ENCODE measurements at regions not wholly inside any gene's neighbourhood (a gene's known extent, or its start where the extent isn't known, plus 50 kb on each side); places are given as distances from the start of the nearest gene placed in this dataset.
"Not testable (repeated sequence)": the region's sequence is repeated elsewhere in the genome, so short reads cannot be mapped to it uniquely, and the experiment has no call there.

DNA sequence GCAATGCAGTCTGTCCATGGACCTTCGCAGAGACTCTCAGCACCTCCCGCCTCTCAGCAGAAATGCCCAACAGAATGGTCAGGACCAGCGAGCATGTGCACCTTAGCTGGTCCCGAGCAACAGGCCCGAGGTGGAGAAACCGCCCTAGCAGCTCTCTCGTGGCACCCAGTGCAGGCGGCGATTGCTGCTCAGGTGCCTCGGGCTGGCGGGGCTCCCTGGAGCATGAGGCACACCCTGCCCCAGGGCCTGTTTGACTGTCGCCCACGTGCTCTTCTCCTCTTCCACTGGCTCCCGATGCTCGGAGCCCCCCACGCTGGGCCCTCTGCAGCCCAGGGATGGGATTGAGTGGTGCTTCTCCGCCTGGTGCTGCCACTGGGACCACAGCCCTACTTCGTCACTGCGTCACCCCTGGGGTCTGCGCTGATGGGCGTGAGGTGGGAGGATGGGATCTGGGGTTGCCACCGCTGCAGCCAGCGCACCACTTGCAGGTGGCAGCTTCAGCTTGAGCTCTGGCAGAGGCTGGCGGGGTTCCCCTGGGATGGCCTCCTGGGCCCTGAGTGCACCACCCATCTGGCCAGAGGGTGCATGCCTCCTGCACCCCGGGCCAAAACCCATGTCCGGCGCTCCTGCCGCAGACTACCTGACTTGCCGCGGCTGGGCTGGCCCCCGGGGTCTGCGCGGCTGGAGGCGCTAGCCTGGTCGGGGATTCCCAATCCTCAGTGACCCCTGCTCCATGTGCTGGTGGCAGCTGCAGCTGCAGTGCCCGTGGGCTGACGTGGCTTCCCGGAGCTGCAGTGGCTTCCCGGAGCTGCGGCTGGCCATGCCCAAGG, 244.2 kb downstream of the FOXD4L6 start:
- H3K27me3 ChIP-seq (ENCODE audit: control insufficient read depth, insufficient read depth, low read length), result no peaks in the 10 kb centered on the region
- in situ Hi-C loops (cut with HindIII; ENCODE audit: low pct_unique_long_range_greater_than_20kb, low sequenced_read_pairs), result no loop called here
- no peak for DNase-seq (ENCODE audit: low read depth, low spot score)
- no peak overlapping the region for H3K4me3 ChIP-seq (ENCODE audit: low read depth in 2 of 2, low read length in 2 of 2)
- POLR2A ChIA-PET, result no interaction called here
- no peak overlapping the region for H3K27ac ChIP-seq (ENCODE audit: low read length)
- CTCF ChIA-PET, result no interaction called here
- ATAC-seq, result no peak
- no peaks in the 10 kb centered on the region for H3K9me3 ChIP-seq (ENCODE audit: control insufficient read depth, insufficient read depth, low read depth, low read length)
- no peak for TF ChIP-seq POLR2AphosphoS5 (IDR thresholded peaks at IDR 0.05; ENCODE audit: low read depth, low read length)
- TF ChIP-seq SIN3A (IDR thresholded peaks at IDR 0.05; ENCODE audit: borderline replicate concordance, insufficient read depth, low read depth, low read length), result no peak
- TF ChIP-seq, protein P1, sequence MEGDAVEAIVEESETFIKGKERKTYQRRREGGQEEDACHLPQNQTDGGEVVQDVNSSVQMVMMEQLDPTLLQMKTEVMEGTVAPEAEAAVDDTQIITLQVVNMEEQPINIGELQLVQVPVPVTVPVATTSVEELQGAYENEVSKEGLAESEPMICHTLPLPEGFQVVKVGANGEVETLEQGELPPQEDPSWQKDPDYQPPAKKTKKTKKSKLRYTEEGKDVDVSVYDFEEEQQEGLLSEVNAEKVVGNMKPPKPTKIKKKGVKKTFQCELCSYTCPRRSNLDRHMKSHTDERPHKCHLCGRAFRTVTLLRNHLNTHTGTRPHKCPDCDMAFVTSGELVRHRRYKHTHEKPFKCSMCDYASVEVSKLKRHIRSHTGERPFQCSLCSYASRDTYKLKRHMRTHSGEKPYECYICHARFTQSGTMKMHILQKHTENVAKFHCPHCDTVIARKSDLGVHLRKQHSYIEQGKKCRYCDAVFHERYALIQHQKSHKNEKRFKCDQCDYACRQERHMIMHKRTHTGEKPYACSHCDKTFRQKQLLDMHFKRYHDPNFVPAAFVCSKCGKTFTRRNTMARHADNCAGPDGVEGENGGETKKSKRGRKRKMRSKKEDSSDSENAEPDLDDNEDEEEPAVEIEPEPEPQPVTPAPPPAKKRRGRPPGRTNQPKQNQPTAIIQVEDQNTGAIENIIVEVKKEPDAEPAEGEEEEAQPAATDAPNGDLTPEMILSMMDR (IDR thresholded peaks at IDR 0.05), result no peak
- no peak for TF ChIP-seq TCF7L2 (IDR thresholded peaks at IDR 0.05; ENCODE audit: low read depth, low read length)
- TF ChIP-seq REST (IDR thresholded peaks at IDR 0.05; ENCODE audit: insufficient read depth in 1 of 2, low read depth in 2 of 2, low read length in 1 of 2), result no peak
- H3K4me1 ChIP-seq (ENCODE audit: control insufficient read depth, insufficient read depth, low read length), result no peaks in the 10 kb centered on the region
- intact Hi-C loops (cut with micrococcal nuclease; ENCODE audit: unreplicated experiment), result no loop called here
- BruUV-seq (replicated peaks), result no TSS peak
- no peaks in the 10 kb centered on the region for H3K36me3 ChIP-seq (ENCODE audit: control insufficient read depth, insufficient read depth, low read length)

- BruUV-seq (replicated peaks); in situ Hi-C loops (cut with HindIII; ENCODE audit: low pct_unique_long_range_greater_than_20kb, low sequenced_read_pairs); H3K27me3 ChIP-seq (ENCODE audit: control insufficient read depth, insufficient read depth, low read length); H3K9me3 ChIP-seq (ENCODE audit: control insufficient read depth, insufficient read depth, low read depth, low read length); POLR2A ChIA-PET; ATAC-seq; DNase-seq (ENCODE audit: low read depth, low spot score); H3K4me3 ChIP-seq (ENCODE audit: low read depth in 2 of 2, low read length in 2 of 2); CTCF ChIA-PET; H3K4me1 ChIP-seq (ENCODE audit: control insufficient read depth, insufficient read depth, low read length); H3K27ac ChIP-seq (ENCODE audit: low read length); H3K36me3 ChIP-seq (ENCODE audit: control insufficient read depth, insufficient read depth, low read length); intact Hi-C loops (cut with micrococcal nuclease; ENCODE audit: unreplicated experiment): not testable (repeated sequence)
Measured at GRCh38 chr9:40883423-40884071, 244.9 kb downstream of the FOXD4L6 start.

GRCh38 chr9:40873753-40874295, 254.7 kb downstream of the FOXD4L6 start:
- in situ Hi-C loops (cut with HindIII; ENCODE audit: low pct_unique_long_range_greater_than_20kb, low sequenced_read_pairs); H3K36me3 ChIP-seq (ENCODE audit: control insufficient read depth, insufficient read depth, low read length); intact Hi-C loops (cut with micrococcal nuclease; ENCODE audit: unreplicated experiment); H3K4me3 ChIP-seq (ENCODE audit: low read depth in 2 of 2, low read length in 2 of 2); BruUV-seq (replicated peaks); H3K4me1 ChIP-seq (ENCODE audit: control insufficient read depth, insufficient read depth, low read length); POLR2A ChIA-PET; ATAC-seq; CTCF ChIA-PET; DNase-seq (ENCODE audit: low read depth, low spot score); H3K27me3 ChIP-seq (ENCODE audit: control insufficient read depth, insufficient read depth, low read length); H3K27ac ChIP-seq (ENCODE audit: low read length); H3K9me3 ChIP-seq (ENCODE audit: control insufficient read depth, insufficient read depth, low read depth, low read length): not testable (repeated sequence)

- H3K4me3 ChIP-seq (ENCODE audit: low read depth in 2 of 2, low read length in 2 of 2); H3K27ac ChIP-seq (ENCODE audit: low read length); in situ Hi-C loops (cut with HindIII; ENCODE audit: low pct_unique_long_range_greater_than_20kb, low sequenced_read_pairs); intact Hi-C loops (cut with micrococcal nuclease; ENCODE audit: unreplicated experiment); H3K36me3 ChIP-seq (ENCODE audit: control insufficient read depth, insufficient read depth, low read length); H3K27me3 ChIP-seq (ENCODE audit: control insufficient read depth, insufficient read depth, low read length); H3K9me3 ChIP-seq (ENCODE audit: control insufficient read depth, insufficient read depth, low read depth, low read length); BruUV-seq (replicated peaks); DNase-seq (ENCODE audit: low read depth, low spot score); H3K4me1 ChIP-seq (ENCODE audit: control insufficient read depth, insufficient read depth, low read length); POLR2A ChIA-PET; CTCF ChIA-PET; ATAC-seq: not testable (repeated sequence)
Measured at GRCh38 chr9:40868437-40868836, 260.0 kb downstream of the FOXD4L6 start.
